ENCODE measurements at regions not wholly inside any gene's neighbourhood (a gene's known extent, or its start where the extent isn't known, plus 50 kb on each side); places are given as distances from the start of the nearest gene placed in this dataset.

DNA sequence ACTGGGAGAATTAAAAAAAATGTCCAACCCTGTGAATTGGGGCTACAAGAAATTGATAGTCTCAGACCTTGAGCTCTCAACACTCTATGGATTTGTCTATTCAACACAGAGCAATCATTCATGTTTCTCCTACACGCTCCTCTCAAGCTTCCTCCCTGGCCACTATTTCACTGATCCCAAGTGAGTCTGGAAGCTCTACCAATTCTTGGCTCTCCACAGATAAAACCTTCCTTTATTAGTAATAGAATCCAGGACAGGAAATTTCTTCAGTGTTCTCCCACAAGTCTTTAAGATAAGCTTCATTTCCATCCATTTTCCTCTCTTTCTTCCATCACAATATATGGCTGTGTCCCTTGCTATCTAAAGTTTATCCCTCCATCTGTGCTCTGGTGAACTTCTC is 215.1 kb upstream of the PAPPA start (continued):
- TF ChIP-seq, protein P1, sequence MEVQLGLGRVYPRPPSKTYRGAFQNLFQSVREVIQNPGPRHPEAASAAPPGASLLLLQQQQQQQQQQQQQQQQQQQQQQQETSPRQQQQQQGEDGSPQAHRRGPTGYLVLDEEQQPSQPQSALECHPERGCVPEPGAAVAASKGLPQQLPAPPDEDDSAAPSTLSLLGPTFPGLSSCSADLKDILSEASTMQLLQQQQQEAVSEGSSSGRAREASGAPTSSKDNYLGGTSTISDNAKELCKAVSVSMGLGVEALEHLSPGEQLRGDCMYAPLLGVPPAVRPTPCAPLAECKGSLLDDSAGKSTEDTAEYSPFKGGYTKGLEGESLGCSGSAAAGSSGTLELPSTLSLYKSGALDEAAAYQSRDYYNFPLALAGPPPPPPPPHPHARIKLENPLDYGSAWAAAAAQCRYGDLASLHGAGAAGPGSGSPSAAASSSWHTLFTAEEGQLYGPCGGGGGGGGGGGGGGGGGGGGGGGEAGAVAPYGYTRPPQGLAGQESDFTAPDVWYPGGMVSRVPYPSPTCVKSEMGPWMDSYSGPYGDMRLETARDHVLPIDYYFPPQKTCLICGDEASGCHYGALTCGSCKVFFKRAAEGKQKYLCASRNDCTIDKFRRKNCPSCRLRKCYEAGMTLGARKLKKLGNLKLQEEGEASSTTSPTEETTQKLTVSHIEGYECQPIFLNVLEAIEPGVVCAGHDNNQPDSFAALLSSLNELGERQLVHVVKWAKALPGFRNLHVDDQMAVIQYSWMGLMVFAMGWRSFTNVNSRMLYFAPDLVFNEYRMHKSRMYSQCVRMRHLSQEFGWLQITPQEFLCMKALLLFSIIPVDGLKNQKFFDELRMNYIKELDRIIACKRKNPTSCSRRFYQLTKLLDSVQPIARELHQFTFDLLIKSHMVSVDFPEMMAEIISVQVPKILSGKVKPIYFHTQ (CRISPR knock-in tag; IDR thresholded peaks at IDR 0.05) = no peak

DNA sequence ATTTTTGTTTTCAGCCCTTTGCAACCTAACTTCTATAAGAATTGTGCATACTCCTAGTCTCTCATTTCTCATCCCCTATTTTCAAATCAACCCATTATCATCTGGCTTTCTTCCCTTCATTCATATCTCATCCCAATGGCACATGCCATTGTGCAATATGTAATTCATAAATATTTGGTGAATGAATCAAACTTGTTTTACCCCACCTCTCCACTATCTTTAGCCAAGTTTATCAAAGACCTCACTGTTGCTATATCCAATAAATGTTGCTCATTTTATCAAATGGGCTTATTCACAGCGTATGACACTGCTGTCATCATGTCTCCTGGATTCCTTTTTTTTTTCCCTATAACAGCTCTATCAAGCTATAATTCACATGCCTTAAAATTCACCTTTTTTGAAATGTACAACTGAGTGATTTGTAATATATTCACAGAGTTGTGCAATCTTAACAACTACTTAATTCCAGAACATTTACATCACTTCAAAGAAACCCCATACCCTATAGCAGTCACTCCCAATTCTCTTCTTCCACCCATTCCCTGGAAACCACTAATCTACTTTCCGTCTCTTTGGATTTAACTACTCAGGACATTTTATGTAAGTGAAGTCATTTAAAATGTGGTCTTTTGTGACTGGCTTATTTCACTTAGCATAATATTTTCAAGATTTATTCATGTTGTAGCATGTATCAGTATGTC is 214.4 kb upstream of the PAPPA start:
- CTCF ChIA-PET = no interaction called here
- H3K9me3 Mint-ChIP-seq = no peaks in the 10 kb centered on the region
- ATAC-seq (no peak), DNase-seq (ENCODE audit: low spot score) (no peak)
- H3K27me3 Mint-ChIP-seq (ENCODE audit: low read depth) = peaks cover 6% of the 10 kb centered on the region
- TF ChIP-seq SP1 (CRISPR knock-in tag; conservative IDR thresholded peaks at IDR 0.05) (no peak), IRF2 (CRISPR knock-in tag; IDR thresholded peaks at IDR 0.05; ENCODE audit: borderline replicate concordance, low read depth) (no peak), CREM (CRISPR knock-in tag; IDR thresholded peaks at IDR 0.05) (no peak), ETV6 (CRISPR knock-in tag; IDR thresholded peaks at IDR 0.05) (no peak), ELF4 (CRISPR knock-in tag; IDR thresholded peaks at IDR 0.05; ENCODE audit: low read depth) (no peak), CBFB (CRISPR knock-in tag; IDR thresholded peaks at IDR 0.05; ENCODE audit: low read depth) (no peak), SOX15 (CRISPR knock-in tag; IDR thresholded peaks at IDR 0.05) (no peak), FOXK1 (CRISPR knock-in tag; IDR thresholded peaks at IDR 0.05) (no peak), CREB1 (CRISPR knock-in tag; IDR thresholded peaks at IDR 0.05) (no peak), RORB (CRISPR knock-in tag; IDR thresholded peaks at IDR 0.05) (no peak), TCF7 (CRISPR knock-in tag; IDR thresholded peaks at IDR 0.05; ENCODE audit: low read depth) (no peak), EMX1 (CRISPR knock-in tag; IDR thresholded peaks at IDR 0.05) (no peak)
- TF ChIP-seq, protein P2, sequence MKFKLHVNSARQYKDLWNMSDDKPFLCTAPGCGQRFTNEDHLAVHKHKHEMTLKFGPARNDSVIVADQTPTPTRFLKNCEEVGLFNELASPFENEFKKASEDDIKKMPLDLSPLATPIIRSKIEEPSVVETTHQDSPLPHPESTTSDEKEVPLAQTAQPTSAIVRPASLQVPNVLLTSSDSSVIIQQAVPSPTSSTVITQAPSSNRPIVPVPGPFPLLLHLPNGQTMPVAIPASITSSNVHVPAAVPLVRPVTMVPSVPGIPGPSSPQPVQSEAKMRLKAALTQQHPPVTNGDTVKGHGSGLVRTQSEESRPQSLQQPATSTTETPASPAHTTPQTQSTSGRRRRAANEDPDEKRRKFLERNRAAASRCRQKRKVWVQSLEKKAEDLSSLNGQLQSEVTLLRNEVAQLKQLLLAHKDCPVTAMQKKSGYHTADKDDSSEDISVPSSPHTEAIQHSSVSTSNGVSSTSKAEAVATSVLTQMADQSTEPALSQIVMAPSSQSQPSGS (CRISPR knock-in tag; IDR thresholded peaks at IDR 0.05; ENCODE audit: borderline replicate concordance, low read depth) = no peak
- TF ChIP-seq, protein P3, sequence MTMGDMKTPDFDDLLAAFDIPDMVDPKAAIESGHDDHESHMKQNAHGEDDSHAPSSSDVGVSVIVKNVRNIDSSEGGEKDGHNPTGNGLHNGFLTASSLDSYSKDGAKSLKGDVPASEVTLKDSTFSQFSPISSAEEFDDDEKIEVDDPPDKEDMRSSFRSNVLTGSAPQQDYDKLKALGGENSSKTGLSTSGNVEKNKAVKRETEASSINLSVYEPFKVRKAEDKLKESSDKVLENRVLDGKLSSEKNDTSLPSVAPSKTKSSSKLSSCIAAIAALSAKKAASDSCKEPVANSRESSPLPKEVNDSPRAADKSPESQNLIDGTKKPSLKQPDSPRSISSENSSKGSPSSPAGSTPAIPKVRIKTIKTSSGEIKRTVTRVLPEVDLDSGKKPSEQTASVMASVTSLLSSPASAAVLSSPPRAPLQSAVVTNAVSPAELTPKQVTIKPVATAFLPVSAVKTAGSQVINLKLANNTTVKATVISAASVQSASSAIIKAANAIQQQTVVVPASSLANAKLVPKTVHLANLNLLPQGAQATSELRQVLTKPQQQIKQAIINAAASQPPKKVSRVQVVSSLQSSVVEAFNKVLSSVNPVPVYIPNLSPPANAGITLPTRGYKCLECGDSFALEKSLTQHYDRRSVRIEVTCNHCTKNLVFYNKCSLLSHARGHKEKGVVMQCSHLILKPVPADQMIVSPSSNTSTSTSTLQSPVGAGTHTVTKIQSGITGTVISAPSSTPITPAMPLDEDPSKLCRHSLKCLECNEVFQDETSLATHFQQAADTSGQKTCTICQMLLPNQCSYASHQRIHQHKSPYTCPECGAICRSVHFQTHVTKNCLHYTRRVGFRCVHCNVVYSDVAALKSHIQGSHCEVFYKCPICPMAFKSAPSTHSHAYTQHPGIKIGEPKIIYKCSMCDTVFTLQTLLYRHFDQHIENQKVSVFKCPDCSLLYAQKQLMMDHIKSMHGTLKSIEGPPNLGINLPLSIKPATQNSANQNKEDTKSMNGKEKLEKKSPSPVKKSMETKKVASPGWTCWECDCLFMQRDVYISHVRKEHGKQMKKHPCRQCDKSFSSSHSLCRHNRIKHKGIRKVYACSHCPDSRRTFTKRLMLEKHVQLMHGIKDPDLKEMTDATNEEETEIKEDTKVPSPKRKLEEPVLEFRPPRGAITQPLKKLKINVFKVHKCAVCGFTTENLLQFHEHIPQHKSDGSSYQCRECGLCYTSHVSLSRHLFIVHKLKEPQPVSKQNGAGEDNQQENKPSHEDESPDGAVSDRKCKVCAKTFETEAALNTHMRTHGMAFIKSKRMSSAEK (CRISPR knock-in tag; IDR thresholded peaks at IDR 0.05; ENCODE audit: borderline replicate concordance) = no peak
- TF ChIP-seq, protein P4, sequence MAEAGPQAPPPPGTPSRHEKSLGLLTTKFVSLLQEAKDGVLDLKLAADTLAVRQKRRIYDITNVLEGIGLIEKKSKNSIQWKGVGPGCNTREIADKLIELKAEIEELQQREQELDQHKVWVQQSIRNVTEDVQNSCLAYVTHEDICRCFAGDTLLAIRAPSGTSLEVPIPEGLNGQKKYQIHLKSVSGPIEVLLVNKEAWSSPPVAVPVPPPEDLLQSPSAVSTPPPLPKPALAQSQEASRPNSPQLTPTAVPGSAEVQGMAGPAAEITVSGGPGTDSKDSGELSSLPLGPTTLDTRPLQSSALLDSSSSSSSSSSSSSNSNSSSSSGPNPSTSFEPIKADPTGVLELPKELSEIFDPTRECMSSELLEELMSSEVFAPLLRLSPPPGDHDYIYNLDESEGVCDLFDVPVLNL (CRISPR knock-in tag; IDR thresholded peaks at IDR 0.05; ENCODE audit: borderline replicate concordance, low read depth) = no peak
- TF ChIP-seq, protein P5, sequence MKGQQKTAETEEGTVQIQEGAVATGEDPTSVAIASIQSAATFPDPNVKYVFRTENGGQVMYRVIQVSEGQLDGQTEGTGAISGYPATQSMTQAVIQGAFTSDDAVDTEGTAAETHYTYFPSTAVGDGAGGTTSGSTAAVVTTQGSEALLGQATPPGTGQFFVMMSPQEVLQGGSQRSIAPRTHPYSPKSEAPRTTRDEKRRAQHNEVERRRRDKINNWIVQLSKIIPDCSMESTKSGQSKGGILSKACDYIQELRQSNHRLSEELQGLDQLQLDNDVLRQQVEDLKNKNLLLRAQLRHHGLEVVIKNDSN (CRISPR knock-in tag; IDR thresholded peaks at IDR 0.05) = no peak
- TF ChIP-seq, protein P6, sequence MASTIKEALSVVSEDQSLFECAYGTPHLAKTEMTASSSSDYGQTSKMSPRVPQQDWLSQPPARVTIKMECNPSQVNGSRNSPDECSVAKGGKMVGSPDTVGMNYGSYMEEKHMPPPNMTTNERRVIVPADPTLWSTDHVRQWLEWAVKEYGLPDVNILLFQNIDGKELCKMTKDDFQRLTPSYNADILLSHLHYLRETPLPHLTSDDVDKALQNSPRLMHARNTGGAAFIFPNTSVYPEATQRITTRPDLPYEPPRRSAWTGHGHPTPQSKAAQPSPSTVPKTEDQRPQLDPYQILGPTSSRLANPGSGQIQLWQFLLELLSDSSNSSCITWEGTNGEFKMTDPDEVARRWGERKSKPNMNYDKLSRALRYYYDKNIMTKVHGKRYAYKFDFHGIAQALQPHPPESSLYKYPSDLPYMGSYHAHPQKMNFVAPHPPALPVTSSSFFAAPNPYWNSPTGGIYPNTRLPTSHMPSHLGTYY (CRISPR knock-in tag; IDR thresholded peaks at IDR 0.05) = no peak
- no peak overlapping the region for H3K27ac Mint-ChIP-seq
- no peaks in the 10 kb centered on the region for H3K36me3 Mint-ChIP-seq
- H3K4me1 Mint-ChIP-seq = peaks cover 5% of the 10 kb centered on the region
- H3K4me3 Mint-ChIP-seq = no peak overlapping the region
- POLR2A ChIA-PET = no interaction called here
